Activated naive CD8-positive, alpha-beta T cell (primary cell): ENCODE measurements at regions not wholly inside any gene's neighbourhood (a gene's known extent, or its start where the extent isn't known, plus 50 kb on each side); places are given as distances from the start of the nearest gene placed in this dataset.

Experiments used
- H3K27ac Mint-ChIP-seq: one replicate; pipeline ENCODE4 v1.8.0; 2021; ENCODE audit warnings: mixed read lengths
- H3K27me3 Mint-ChIP-seq: one replicate; pipeline ENCODE4 v1.8.0; 2021; ENCODE audit warnings: mixed read lengths
- H3K36me3 Mint-ChIP-seq: one replicate; pipeline ENCODE4 v1.8.0; 2021; ENCODE audit warnings: mixed read lengths
- H3K4me1 Mint-ChIP-seq: one replicate; pipeline ENCODE4 v1.8.0; 2021; ENCODE audit warnings: low read depth, mixed read lengths
- H3K4me3 Mint-ChIP-seq: one replicate; pipeline ENCODE4 v1.8.0; 2021; ENCODE audit warnings: mild to moderate bottlenecking, mixed read lengths
- H3K9me3 Mint-ChIP-seq: one replicate; pipeline ENCODE4 v1.8.0; 2021; ENCODE audit warnings: low read depth, mixed read lengths

GRCh38 chr9:126248680-126249079, 77.9 kb upstream of the MVB12B start:
- H3K27me3 Mint-ChIP-seq = peaks cover 15% of the 10 kb centered on the region
- peaks cover 14% of the 10 kb centered on the region for H3K9me3 Mint-ChIP-seq
- H3K36me3 Mint-ChIP-seq = peaks cover 7% of the 10 kb centered on the region
- no peak overlapping the region for H3K4me3 Mint-ChIP-seq
- H3K27ac Mint-ChIP-seq = no peak overlapping the region
- no peaks in the 10 kb centered on the region for H3K4me1 Mint-ChIP-seq

DNA sequence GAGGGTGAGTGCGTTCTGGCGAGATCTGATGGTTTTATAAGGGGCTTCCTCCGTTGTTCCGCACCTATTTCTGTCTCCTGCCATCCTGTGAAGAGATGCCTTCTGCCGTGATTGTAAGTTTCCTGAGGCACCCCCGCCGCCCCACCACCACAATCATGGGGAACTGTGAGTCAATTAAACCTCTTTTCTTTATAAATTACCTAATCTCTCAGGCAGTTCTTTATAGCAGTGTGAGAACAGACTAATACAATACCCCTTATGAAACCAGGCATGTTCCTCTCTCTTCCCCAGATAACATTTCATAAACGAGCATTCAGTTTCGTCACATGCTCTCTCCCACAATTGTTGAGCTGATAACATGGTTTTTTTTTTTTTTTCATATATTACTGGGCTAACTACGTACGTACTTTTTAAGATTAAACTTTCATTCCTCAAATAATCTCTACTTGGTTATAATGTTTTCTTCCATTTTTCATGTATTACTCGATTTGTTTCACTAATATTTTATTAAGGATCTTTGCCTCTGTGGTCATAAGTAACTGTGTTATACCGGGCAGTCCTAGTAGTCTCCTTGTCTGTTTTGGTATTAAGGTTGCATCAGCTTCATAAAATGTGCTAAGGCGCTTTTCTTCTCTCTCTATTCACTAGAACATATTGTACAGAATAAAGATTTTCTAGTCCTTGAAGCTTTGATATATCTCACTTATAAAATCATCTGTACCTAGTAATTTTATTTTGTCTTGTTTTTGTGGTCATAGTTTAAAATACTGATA, 64.9 kb upstream of the MVB12B start:
- Mint-ChIP-seq H3K27me3 (peaks cover 20% of the 10 kb centered on the region), H3K4me1 (peaks cover 3% of the 10 kb centered on the region), H3K36me3 (no peaks in the 10 kb centered on the region), H3K4me3 (no peak overlapping the region), H3K27ac (no peak overlapping the region), H3K9me3 (no peaks in the 10 kb centered on the region)

- peaks cover 3% of the 10 kb centered on the region for H3K4me1 Mint-ChIP-seq
- no peak overlapping the region for H3K27ac Mint-ChIP-seq
- H3K9me3 Mint-ChIP-seq = no peaks in the 10 kb centered on the region
- no peak overlapping the region for H3K4me3 Mint-ChIP-seq
- H3K36me3 Mint-ChIP-seq = no peaks in the 10 kb centered on the region
- H3K27me3 Mint-ChIP-seq = peaks cover 20% of the 10 kb centered on the region
These were observed 63.9 kb upstream of the MVB12B start for GRCh38 chr9:126262738-126263137.

DNA sequence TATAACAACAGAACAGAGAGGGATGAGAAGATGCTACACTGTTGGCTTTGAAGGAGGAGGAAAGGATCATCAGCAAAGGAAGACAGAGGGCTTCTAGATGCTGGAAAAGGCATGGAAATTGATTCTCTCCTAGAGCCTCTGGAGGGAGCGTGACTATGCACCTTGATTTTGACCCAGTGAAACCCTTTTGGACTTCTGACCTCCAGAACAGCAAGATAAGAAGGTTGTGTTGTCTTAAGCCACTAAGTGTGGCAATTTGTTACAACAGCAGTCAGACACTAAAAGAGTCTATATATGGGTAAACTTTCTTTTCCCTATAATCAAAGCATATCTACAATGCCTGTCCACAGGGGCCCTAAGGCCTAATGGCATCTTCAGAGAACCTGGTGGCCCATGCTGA, 56.1 kb upstream of the MVB12B start:
- H3K4me3 Mint-ChIP-seq = no peak overlapping the region
- H3K27me3 Mint-ChIP-seq = peaks cover 3% of the 10 kb centered on the region
- H3K27ac Mint-ChIP-seq = no peak overlapping the region
- peaks cover 5% of the 10 kb centered on the region for H3K36me3 Mint-ChIP-seq
- no peaks in the 10 kb centered on the region for H3K4me1 Mint-ChIP-seq
- H3K9me3 Mint-ChIP-seq = peaks cover 3% of the 10 kb centered on the region

- H3K27ac Mint-ChIP-seq = no peak overlapping the region
- H3K9me3 Mint-ChIP-seq = peaks cover 14% of the 10 kb centered on the region
These were observed 51.1 kb upstream of the MVB12B start for GRCh38 chr9:126275386-126276001.

DNA sequence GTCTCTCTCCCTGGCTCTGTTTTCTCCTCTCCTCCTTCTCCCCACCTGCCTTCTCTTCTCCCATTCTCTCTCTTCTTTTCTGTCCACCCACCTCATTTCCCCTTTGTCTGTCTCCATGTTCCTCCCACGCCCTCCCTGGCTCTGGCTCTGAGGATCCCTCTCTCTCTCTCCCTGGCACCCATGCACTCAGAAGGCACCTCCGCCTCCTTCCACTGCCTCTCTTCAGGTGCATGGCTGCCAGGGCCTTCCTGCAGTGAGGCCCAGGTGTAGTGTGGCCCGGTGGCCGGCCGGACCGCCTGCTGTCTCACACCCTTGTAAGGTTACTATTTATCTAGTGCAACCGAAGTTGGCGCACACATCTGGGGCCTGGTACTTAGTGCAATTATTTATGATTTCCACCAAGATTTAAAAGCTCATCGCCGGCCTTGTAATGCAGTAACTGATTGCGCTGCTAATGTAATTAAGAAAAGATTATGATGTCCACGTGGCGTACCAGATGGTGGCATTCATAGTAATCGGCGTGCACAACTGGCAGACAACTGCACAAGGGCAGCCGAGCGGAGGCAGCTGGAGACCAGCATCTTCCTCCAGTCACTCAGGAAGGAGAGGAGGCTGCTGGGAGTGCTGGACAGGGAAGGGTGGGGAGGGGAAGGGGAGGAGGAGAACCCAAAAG, 50.4 kb upstream of the MVB12B start:
- no peak overlapping the region for H3K4me3 Mint-ChIP-seq
- no peaks in the 10 kb centered on the region for H3K4me1 Mint-ChIP-seq
- peaks cover 9% of the 10 kb centered on the region for H3K36me3 Mint-ChIP-seq
- H3K9me3 Mint-ChIP-seq = peaks cover 14% of the 10 kb centered on the region
- H3K27ac Mint-ChIP-seq = no peak overlapping the region
- H3K27me3 Mint-ChIP-seq = peaks cover 13% of the 10 kb centered on the region

More at GRCh38 chr9:126275386-126276001, 51.1 kb upstream of the MVB12B start:
- Mint-ChIP-seq H3K36me3 (peaks cover 9% of the 10 kb centered on the region), H3K27me3 (peaks cover 13% of the 10 kb centered on the region), H3K4me1 (no peaks in the 10 kb centered on the region), H3K4me3 (no peak overlapping the region)
